GM18858 (cell line): ENCODE measurements at regions not wholly inside any gene's neighbourhood (a gene's known extent, or its start where the extent isn't known, plus 50 kb on each side); places are given as distances from the start of the nearest gene placed in this dataset.

Experiments used
- ATAC-seq: cut with Tn5 transposase; IDR thresholded peaks from one replicate; pipeline ENCODE4 v1.9.1; 2021; ENCODE audit not compliant: unreplicated experiment

- ATAC-seq = no peak
Measured at GRCh38 chr4:149296503-149296902, 519.1 kb downstream of the IQCM start.

GRCh38 chr4:149296084-149296483 lies 519.6 kb downstream of the IQCM start:
- no peak for ATAC-seq

GRCh38 chr4:149294601-149295000 lies 521.0 kb downstream of the IQCM start:
- ATAC-seq = no peak

GRCh38 chr4:149293046-149293649 lies 522.5 kb downstream of the IQCM start:
- ATAC-seq = no peak

GRCh38 chr4:149292425-149293007 lies 523.1 kb downstream of the IQCM start:
- ATAC-seq = no peak

- no peak for ATAC-seq
Measured at GRCh38 chr4:149291463-149291862, 524.2 kb downstream of the IQCM start.

- no peak for ATAC-seq
Measured at GRCh38 chr4:149280806-149281205, 534.8 kb downstream of the IQCM start.

- ATAC-seq = no peak
Measured at GRCh38 chr4:149279776-149280175, 535.9 kb downstream of the IQCM start.

GRCh38 chr4:149279331-149279730 lies 536.3 kb downstream of the IQCM start:
- no peak for ATAC-seq

- no peak for ATAC-seq
Measured at GRCh38 chr4:149277705-149278104, 537.9 kb downstream of the IQCM start.

- ATAC-seq = no peak
Measured at GRCh38 chr4:149269835-149270234, 545.8 kb downstream of the IQCM start.

- ATAC-seq = no peak
Measured at GRCh38 chr4:149266301-149266700, 549.3 kb downstream of the IQCM start.

GRCh38 chr4:149265645-149266044 lies 550.0 kb downstream of the IQCM start:
- no peak for ATAC-seq

GRCh38 chr4:149264093-149264733 lies 551.4 kb downstream of the IQCM start:
- peak; percentile 84 for ATAC-seq

- no peak for ATAC-seq
Measured at GRCh38 chr4:149248191-149248764, 567.4 kb downstream of the IQCM start.

GRCh38 chr4:149247164-149247563 lies 568.5 kb downstream of the IQCM start:
- no peak for ATAC-seq

- ATAC-seq = no peak
Measured at GRCh38 chr4:149245333-149245732, 570.3 kb downstream of the IQCM start.

- ATAC-seq = peak; percentile 49
Measured at GRCh38 chr4:149238097-149238496, 577.5 kb downstream of the IQCM start.

GRCh38 chr4:149234798-149235197 lies 580.8 kb downstream of the IQCM start:
- no peak for ATAC-seq

GRCh38 chr4:149223659-149224058 lies 592.0 kb downstream of the IQCM start:
- no peak for ATAC-seq

GRCh38 chr4:149218672-149219071 lies 597.0 kb downstream of the IQCM start:
- no peak for ATAC-seq

GRCh38 chr4:149214301-149214700 lies 601.3 kb downstream of the IQCM start:
- no peak for ATAC-seq
